Eye (tissue), 1 donor: ENCODE measurements at regions not wholly inside any gene's neighbourhood (a gene's known extent, or its start where the extent isn't known, plus 50 kb on each side); places are given as distances from the start of the nearest gene placed in this dataset.
"Not testable (repeated sequence)": the region's sequence is repeated elsewhere in the genome, so short reads cannot be mapped to it uniquely, and the experiment has no call there.

ENCODE experiments used
- DNase-seq: peaks from one replicate; pipeline ENCODE4 v3.0.0-alpha.2; 2015

DNA sequence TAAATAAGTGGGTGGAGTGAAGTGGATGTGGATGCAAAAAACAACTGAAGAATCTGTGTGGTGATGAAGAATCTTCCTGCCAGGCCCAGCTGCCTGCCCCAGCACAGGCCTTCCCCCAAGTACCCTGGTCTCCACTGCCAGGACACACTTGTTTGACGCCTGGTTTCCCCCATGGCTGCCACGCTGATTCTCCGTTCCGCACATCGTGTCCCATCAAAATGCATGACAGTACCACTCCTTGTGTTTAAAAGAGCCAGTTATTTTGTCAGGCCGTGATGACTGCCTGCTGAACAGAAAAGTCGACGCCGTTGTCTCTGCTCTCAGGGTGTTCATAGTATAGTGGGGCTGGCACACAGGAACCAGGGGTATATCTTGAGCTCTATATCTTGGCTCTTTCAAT lies 50.3 kb upstream of the KYNU start:
- no peak for DNase-seq

- DNase-seq = no peak
Observed at GRCh38 chr2:142825861-142826260, 51.6 kb upstream of the KYNU start.

GRCh38 chr2:142824756-142825155 lies 52.7 kb upstream of the KYNU start:
- DNase-seq = no peak

- DNase-seq = no peak
Observed at GRCh38 chr2:142822190-142822589, 55.3 kb upstream of the KYNU start.

DNA sequence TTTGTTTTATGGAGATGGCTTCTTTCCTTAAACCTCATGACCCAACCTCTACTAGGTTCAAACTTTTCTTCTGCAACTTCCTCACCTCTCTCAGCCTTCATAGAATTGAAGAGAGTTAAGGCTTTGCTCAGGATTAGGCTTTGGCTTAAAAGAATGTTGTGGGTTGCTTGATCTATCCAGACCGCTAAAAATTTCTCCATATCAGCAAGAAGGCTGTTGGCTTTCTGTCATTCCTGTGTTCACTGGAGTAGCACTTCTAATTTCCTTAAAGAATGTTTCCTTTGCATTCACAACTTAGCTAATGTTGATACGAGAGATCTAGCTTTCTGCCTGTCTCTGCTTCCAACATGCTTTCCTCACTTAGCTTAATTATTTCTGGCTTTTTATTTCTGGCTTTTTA lies 58.1 kb upstream of the KYNU start:
- no peak for DNase-seq

DNA sequence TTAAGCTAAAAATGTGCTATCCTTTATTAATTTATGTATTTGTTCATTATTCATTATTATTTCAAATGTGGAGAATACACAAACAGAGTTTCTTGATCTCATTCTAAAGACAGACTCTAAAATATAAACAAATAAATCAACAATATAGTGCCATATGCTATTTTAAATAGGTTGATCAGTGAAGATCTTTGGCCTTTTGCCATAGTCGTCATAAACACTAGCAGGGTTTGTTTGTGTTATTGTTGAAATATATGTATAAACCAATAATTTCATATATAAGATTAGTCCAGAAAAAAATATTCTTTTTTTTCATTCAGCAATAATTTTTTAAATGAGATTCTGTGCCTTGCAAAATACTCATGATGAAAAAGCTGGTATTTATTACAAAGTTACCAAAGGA lies 62.1 kb upstream of the KYNU start:
- DNase-seq = no peak

DNA sequence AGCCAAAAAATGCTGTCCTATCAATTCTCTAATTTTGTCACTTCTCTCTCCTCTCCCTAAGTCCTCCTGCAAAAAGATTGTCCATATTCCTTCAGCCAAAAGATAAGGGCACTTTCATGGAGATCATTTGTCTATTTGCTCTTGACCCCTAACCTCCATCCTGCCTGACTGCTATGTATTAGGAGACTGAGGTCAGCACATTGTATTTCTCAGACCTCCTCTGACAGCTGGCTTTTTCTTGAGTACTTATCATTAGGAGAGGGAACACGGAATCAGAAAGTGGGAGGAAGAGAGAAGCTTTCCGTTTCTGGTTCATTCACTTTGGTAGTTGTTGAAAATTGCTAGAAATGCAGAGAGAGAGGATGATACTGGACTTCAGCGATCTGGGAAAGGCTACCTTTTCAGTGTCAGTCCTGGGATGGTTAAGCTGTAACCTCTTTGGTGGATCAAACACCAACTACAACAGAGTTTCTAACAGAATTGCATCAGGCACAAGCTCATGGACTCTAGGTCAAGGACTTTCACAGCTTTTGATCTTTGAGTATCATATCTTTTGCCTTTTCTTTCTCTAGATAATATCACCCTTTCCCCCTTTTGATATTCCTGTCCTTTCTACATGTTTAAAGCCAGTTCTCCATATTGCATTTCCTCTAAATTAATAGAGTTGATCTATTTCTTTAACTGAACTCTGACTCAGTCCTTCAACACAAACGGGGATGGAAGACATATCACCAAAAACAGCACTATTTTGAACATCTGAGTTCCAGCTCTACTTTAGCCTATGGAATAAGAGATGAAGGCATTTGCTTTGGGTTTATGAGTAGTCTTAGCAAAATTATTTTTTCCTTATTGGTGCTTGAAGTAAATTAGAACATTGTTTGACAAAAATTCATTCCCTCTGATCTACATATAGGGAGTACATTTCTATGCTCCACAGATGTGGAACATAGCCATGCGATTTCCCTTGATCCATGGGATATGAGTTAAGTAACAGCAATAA lies 63.3 kb upstream of the KYNU start:
- DNase-seq = no peak

DNA sequence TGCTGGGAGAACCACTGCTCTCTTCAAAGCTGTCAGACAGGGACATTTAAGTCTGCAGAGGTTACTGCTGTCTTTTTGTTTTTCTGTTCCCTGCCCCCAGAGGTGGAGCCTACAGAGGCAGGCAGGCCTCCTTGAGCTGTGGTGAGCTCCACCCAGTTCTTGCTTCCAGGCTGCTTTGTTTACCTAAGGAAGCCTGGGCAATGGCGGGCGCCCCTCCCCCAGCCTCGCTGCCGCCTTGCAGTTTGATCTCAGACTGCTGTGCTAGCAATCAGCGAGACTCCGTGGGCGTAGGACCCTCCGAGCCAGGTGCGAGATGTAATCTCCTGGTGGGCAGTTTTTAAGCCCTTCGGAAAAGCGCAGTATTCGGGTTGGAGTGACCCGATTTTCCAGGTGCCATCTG lies 65.8 kb upstream of the KYNU start:
- DNase-seq = not testable (repeated sequence)

DNA sequence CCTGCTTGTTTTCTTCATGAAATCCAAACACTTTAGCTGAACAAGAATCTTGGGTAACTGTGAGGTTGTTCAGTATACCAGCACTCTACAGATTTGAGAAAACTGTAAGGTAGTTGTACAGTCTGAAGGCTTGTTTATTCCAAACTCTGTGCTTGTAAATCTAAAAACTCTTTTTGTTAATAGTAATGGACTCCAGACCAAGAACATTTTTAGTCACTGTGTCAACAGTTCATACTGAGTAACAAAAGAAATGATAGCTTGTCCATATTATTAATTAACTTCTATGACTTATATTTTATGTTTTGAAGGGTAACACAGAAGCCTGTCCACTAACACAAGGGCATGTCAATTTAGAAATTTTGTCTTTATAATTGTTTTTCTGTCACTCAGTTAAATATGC lies 72.2 kb upstream of the KYNU start:
- no peak for DNase-seq

- DNase-seq = no peak
Observed at GRCh38 chr2:142803158-142803557, 74.3 kb upstream of the KYNU start.

DNA sequence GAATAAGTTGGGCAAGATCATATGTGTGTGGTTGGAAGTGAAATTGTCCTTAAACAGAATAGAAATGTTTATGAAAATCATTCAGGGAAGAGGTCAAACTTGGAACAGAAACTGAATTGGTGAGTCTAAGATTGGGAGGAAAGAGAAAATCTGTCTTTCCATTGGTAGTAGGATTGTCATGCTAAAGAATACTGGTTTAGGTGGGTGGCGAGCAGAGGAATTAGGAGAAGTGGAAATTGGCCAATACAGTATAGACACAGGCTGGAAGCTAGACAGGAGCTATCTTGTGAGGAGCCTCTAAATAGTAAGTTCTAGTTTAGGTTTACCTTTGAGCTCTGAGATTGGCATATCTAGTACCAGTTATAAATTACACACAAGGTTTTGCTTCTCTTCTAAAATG lies 80.9 kb upstream of the KYNU start:
- no peak for DNase-seq

- peak; percentile 22 for DNase-seq
Observed at GRCh38 chr2:142796161-142796560, 81.3 kb upstream of the KYNU start.

DNA sequence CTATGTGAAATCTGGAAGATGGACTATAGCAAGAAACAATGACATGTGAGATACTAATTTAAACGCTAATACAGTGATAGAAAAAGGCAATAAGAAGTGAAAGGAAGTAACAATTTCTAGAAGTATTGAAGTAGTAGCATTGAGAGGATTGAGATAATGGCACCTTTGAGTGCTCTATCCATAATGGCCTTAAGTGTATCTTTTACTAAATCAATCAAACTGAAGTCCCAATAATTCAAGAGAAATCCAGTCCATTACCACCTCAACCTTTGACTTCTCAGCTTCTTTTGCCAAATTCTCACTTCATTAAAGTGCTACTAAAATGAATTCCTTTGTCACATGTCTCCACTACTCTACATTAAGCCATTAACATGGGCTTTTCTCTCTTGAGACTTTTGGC lies 82.6 kb upstream of the KYNU start:
- DNase-seq = no peak

DNA sequence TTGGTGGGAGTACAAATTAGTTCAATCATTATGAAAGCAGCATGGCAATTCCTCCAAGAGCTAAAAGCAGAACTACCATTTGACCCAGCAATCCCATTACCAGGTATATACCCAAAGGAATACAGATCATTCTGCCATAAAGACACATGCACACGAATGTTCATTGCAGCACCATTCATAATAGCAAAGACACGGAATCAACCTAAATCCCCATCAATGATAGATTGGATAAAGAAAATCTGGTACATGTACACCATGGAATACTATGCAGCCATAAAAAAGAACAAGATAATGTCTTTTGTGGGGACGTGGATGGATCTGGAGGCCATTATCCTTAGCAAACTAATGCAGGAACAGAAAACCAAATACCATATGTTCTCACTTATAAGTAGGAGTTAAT lies 85.1 kb upstream of the KYNU start:
- DNase-seq = not testable (repeated sequence)

GRCh38 chr2:142791335-142791734 lies 86.1 kb upstream of the KYNU start:
- DNase-seq = no peak

DNA sequence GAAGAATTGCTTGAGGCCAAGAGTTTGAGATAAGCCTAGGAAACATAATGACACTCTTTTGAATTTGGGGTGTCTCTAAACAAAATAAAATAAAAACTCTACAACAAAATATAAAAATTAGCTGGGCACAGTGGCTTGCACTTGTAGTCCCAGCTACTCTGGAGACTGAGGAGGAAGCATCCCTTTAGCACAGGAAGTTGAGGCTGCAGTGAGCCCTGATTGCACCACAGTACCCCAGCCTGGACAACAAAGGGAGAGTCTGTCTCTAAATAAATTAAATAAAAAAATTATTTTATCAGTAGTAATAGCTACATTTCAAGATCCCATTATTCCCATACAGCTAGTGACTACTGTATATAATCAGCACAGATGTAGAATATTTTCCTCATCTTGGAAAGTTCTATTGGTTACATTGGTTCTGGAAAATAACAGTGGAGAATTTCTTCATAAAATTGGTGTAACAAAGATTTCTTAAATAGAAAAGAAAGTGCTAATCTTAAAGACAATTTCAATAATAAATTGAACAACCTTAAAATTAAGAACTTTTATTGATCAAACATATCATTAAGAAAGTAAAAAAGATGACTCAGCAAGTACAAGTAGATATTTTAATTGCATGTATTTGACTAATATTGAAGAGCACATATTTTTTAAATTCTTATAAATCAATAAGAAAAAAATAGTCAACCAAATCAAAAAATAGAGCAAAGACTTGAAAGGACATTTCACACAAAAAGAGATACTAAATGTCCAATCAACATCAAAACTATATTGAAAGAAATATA lies 90.4 kb upstream of the KYNU start:
- DNase-seq = no peak

DNA sequence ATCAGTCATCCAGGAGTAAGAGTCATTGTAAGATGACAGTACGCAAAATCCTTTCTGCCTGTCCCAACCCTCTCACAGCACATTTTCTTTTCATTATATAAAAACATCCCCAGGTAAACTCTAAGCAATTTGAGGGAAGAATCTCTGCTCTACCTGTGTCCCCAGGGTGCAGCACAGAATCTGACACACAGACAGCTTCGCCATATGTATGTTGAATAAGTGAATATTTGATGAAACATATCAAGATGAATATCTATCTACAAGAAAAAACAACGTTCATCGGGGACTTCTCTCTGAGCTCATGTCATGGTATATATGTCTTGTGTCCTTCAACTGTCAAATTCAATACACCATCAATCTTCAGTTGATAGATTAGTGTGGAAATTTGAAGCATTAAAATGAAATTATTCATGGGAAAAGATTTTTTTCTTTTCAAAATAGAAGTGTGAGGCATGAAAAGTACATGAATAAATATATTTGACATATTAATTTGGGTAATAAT lies 94.5 kb upstream of the KYNU start:
- peak; percentile 4 for DNase-seq

DNA sequence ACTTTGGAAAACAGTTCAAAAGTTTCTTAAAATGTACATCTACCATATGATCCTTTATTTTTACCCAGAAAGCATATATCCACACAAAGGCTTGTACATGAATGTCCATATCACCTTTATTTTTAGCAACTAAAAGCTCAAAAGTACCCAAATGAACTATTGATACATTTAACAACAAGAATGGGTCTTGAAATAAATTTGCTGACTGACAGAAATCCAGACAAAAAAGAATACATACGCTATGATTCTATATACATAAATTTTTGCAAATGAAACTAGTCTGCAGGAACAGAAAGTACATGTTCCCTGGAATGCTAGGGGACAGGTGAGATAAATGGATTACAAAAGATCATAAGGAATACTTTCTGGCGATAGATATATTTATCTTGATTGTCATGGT lies 96.3 kb upstream of the KYNU start:
- DNase-seq = no peak

DNA sequence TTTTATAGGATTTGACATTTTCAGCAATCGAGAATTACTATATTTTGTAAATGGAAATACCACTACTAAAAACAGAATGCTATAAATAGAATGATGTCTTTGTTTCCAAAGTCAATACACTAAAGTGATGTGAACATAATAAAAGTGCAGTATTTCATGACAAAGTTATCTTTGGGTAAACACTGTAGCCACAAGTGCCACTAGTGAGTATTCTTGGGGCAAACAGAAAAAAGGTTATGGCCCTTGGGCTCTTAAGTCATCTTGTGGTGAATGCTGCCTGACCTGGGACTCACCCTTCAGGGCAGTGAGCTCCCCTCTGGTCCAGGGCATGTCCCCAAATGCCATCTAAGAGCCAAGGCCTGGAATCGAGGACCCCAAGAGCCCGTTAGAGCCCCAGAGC lies 99.2 kb upstream of the KYNU start:
- no peak for DNase-seq

DNA sequence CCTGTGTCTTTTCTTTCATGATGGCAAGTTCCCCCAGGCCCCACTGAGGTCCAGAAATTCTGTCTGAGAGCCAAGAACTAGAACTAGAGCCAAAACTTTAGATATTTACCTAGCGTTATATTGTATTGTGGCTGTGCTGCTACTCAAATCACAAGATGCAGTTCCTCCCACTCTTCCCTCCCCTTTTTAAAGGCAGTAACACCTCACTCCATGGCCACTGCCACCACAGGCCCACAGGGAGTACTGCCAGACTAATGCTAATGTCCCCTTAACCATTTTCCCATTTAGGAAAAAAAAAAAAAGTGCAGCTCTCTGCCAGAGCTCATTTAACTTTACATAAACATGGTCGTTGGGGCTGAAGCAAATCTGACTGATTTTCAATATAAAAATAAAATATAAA lies 99.7 kb upstream of the KYNU start:
- DNase-seq = no peak

DNA sequence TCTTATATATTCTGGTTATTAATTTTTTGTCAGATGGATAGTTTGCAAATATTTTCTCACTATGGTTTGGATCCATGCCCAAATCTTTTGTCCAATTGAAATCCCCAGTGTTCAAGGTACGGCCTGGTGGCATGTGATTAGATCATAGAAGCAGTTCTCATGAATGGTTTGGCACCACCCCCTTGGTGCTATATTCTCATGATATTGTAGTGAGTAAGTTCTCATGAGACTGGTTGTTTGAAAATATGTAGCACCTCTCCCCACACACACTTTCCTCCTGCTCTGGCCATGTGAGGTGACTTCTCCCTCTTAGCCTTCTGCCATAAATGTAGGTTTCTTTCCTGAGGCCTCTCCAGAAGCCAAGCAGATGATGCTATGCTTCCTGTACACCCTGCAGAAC lies 107.7 kb upstream of the KYNU start:
- no peak for DNase-seq

GRCh38 chr2:142767847-142768246 lies 109.6 kb upstream of the KYNU start:
- DNase-seq = no peak

GRCh38 chr2:142758973-142759372 lies 118.5 kb upstream of the KYNU start:
- DNase-seq = no peak

DNA sequence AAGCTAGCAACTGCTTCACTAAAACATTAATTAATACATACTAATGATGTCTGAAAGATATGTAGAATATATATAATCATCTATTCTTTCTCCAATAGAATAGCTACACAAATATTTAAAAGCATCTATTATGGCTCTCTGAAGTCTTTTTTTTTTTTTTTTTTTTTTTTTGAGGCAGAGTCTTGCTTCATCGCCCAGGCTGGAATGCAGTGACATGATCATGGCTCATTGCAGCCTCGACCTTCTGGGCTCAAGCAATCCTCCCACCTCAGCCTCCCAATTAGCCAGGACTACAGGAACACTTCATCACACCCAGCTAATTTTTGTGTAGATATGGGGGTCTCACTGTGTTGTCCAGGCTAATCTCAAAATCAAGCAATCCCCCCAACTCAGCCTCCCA lies 120.4 kb upstream of the KYNU start:
- DNase-seq = no peak
